ENCODE measurements at regions not wholly inside any gene's neighbourhood (a gene's known extent, or its start where the extent isn't known, plus 50 kb on each side); places are given as distances from the start of the nearest gene placed in this dataset.

GRCh38 chr3:94627689-94628088 is 564.8 kb downstream of the NSUN3 start:
- Histone ChIP-seq H3K79me2 (ENCODE audit: insufficient read depth, low read length) (no peaks in the 10 kb centered on the region), H3K9me2 (replicated peaks; ENCODE audit: insufficient read depth, low read length) (no peaks in the 10 kb centered on the region), H3K4me2 (ENCODE audit: low read depth, low read length, poor library complexity, severe bottlenecking) (no peak overlapping the region), H3F3A (ENCODE audit: insufficient read depth) (no peaks in the 10 kb centered on the region), H3K9me3 (ENCODE audit: insufficient read depth, low read length) (no peaks in the 10 kb centered on the region), H4K20me1 (ENCODE audit: low read depth, low read length) (no peaks in the 10 kb centered on the region), H3K36me3 (ENCODE audit: low read length) (no peaks in the 10 kb centered on the region), H3K9ac (ENCODE audit: low read length) (no peak overlapping the region), H2AFZ (ENCODE audit: low read depth, low read length, severe bottlenecking) (no peak overlapping the region), H3K27ac (ENCODE audit: low read depth, low read length) (no peak overlapping the region), H3K27me3 (ENCODE audit: low read length) (no peaks in the 10 kb centered on the region), H3K4me3 (ENCODE audit: insufficient read depth, low read length, poor library complexity, severe bottlenecking) (no peak overlapping the region)
- TF ChIP-seq CTCF (IDR thresholded peaks at IDR 0.05; ENCODE audit: insufficient read depth, low read length, poor library complexity, severe bottlenecking), result no peak
- TF ChIP-seq EZH2phosphoT487 (conservative IDR thresholded peaks at IDR 0.05; ENCODE audit: low read length), result no peak

- Histone ChIP-seq H3K4me2 (ENCODE audit: low read depth, low read length, poor library complexity, severe bottlenecking) (no peak overlapping the region), H3K27me3 (ENCODE audit: low read length) (no peaks in the 10 kb centered on the region), H3K9ac (ENCODE audit: low read length) (no peak overlapping the region), H3K9me3 (ENCODE audit: insufficient read depth, low read length) (no peaks in the 10 kb centered on the region), H3F3A (ENCODE audit: insufficient read depth) (no peaks in the 10 kb centered on the region), H2AFZ (ENCODE audit: low read depth, low read length, severe bottlenecking) (no peak overlapping the region), H3K9me2 (replicated peaks; ENCODE audit: insufficient read depth, low read length) (no peaks in the 10 kb centered on the region), H3K36me3 (ENCODE audit: low read length) (no peaks in the 10 kb centered on the region), H4K20me1 (ENCODE audit: low read depth, low read length) (no peaks in the 10 kb centered on the region), H3K27ac (ENCODE audit: low read depth, low read length) (no peak overlapping the region), H3K4me3 (ENCODE audit: insufficient read depth, low read length, poor library complexity, severe bottlenecking) (no peak overlapping the region), H3K79me2 (ENCODE audit: insufficient read depth, low read length) (no peaks in the 10 kb centered on the region)
- TF ChIP-seq EZH2phosphoT487 (conservative IDR thresholded peaks at IDR 0.05; ENCODE audit: low read length) (no peak), CTCF (IDR thresholded peaks at IDR 0.05; ENCODE audit: insufficient read depth, low read length, poor library complexity, severe bottlenecking) (no peak)
Measured at GRCh38 chr3:94643400-94643799, 580.5 kb downstream of the NSUN3 start.

- H3K9me2 ChIP-seq (replicated peaks; ENCODE audit: insufficient read depth, low read length), result no peaks in the 10 kb centered on the region
- no peak for TF ChIP-seq EZH2phosphoT487 (conservative IDR thresholded peaks at IDR 0.05; ENCODE audit: low read length)
- TF ChIP-seq CTCF (IDR thresholded peaks at IDR 0.05; ENCODE audit: insufficient read depth, low read length, poor library complexity, severe bottlenecking), result no peak
- H3K9me3 ChIP-seq (ENCODE audit: insufficient read depth, low read length), result no peaks in the 10 kb centered on the region
- no peaks in the 10 kb centered on the region for H4K20me1 ChIP-seq (ENCODE audit: low read depth, low read length)
- no peaks in the 10 kb centered on the region for H3K27me3 ChIP-seq (ENCODE audit: low read length)
- no peaks in the 10 kb centered on the region for H3F3A ChIP-seq (ENCODE audit: insufficient read depth)
- no peak overlapping the region for H3K4me2 ChIP-seq (ENCODE audit: low read depth, low read length, poor library complexity, severe bottlenecking)
- no peak overlapping the region for H3K4me3 ChIP-seq (ENCODE audit: insufficient read depth, low read length, poor library complexity, severe bottlenecking)
- no peak overlapping the region for H2AFZ ChIP-seq (ENCODE audit: low read depth, low read length, severe bottlenecking)
- no peak overlapping the region for H3K27ac ChIP-seq (ENCODE audit: low read depth, low read length)
- no peaks in the 10 kb centered on the region for H3K79me2 ChIP-seq (ENCODE audit: insufficient read depth, low read length)
- no peak overlapping the region for H3K9ac ChIP-seq (ENCODE audit: low read length)
- H3K36me3 ChIP-seq (ENCODE audit: low read length), result no peaks in the 10 kb centered on the region
Measured at GRCh38 chr3:94645790-94646189, 582.9 kb downstream of the NSUN3 start.
